GM12878 (cell line): ENCODE measurements at regions not wholly inside any gene's neighbourhood (a gene's known extent, or its start where the extent isn't known, plus 50 kb on each side); places are given as distances from the start of the nearest gene placed in this dataset.

Experiments used
- ASH2L ChIP-seq: fragments of 300-600, 200-600 bp; sonication (generic); IDR thresholded peaks from 2 replicates; pipeline ENCODE4 v1.6.1; 2017; ENCODE audit warnings: low read depth, mild to moderate bottlenecking, borderline replicate concordance
- BHLHE40 ChIP-seq, 2 experiments: fragments of 450-650 bp in 1 of 2; IDR thresholded peaks; 2 replicates each; pipeline ENCODE4 v1.6.1; 2011 to 2017; ENCODE audit warnings: low read depth in 2 of 2, borderline replicate concordance in 1 of 2, improper control_type of control experiment in 1 of 2, low read length in 1 of 2, mild to moderate bottlenecking in 1 of 2
- DPF2 ChIP-seq: fragments of 450-650 bp; IDR thresholded peaks from 2 replicates; pipeline ENCODE4 v1.6.1; 2017; ENCODE audit warnings: mild to moderate bottlenecking
- EZH2 ChIP-seq: IDR thresholded peaks from 2 replicates; pipeline ENCODE4 v1.6.1; 2012; ENCODE audit warnings: low read depth, mild to moderate bottlenecking, control low read depth, inconsistent platforms, low read length, borderline replicate concordance; ENCODE audit not compliant: control insufficient read depth
- FOXK2 ChIP-seq: fragments of 450-650 bp; IDR thresholded peaks from 2 replicates; pipeline ENCODE4 v1.6.1; 2017; ENCODE audit warnings: mild to moderate bottlenecking, moderate library complexity
- POLR2A ChIP-seq: IDR thresholded peaks from 2 replicates; pipeline ENCODE4 v1.6.1; 2011; ENCODE audit warnings: low read depth, mild to moderate bottlenecking, low read length
- YY1 ChIP-seq: IDR thresholded peaks from 2 replicates; pipeline ENCODE4 v1.6.1; 2011; ENCODE audit warnings: low read depth, mild to moderate bottlenecking, low read length
- ZNF274 ChIP-seq: IDR thresholded peaks from one replicate; pipeline ENCODE4 v1.8.0; 2011; ENCODE audit not compliant: insufficient read length, insufficient read depth
- TF ChIP-seq, protein P1 (sequence below): IDR thresholded peaks from 2 replicates; pipeline ENCODE4 v1.6.1; 2012; ENCODE audit warnings: low read depth, low read length, improper control_type of control experiment
- TF ChIP-seq, protein P2 (sequence below): fragments of 450-650 bp; formaldehyde crosslinking; IDR thresholded peaks from 2 replicates; pipeline ENCODE4 v1.5.0; 2022; ENCODE audit warnings: mild to moderate bottlenecking, missing genetic modification characterization
- TF ChIP-seq, protein P3 (sequence below): fragments of 450-650 bp; IDR thresholded peaks from 2 replicates; pipeline ENCODE4 v1.6.1; 2014; ENCODE audit warnings: mild to moderate bottlenecking

DNA sequence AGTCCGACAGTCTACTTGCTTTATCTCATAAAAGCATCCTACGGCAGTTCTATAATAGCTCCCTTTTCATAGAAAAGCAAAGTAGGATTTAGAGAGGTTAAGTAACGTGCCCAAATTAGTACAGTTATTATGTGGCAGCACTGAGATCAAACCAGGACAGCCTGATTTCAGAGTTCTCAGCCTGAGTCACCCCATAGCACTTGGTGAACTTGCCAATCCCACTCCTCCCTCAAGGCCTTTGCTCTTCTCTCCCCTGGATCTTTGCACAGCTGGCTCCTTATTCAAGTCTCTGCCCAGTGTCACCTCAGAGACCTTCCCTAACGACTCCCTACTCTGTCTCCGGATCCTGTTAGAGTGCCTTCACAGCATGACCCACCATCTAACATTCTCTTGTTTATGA lies 438.0 kb upstream of the NFE2L3 start:
- no peak for TF ChIP-seq POLR2A
- no peak for TF ChIP-seq EZH2
- no peak for TF ChIP-seq DPF2
- TF ChIP-seq, protein P1, sequence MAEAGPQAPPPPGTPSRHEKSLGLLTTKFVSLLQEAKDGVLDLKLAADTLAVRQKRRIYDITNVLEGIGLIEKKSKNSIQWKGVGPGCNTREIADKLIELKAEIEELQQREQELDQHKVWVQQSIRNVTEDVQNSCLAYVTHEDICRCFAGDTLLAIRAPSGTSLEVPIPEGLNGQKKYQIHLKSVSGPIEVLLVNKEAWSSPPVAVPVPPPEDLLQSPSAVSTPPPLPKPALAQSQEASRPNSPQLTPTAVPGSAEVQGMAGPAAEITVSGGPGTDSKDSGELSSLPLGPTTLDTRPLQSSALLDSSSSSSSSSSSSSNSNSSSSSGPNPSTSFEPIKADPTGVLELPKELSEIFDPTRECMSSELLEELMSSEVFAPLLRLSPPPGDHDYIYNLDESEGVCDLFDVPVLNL, result no peak
- TF ChIP-seq YY1, result no peak
- TF ChIP-seq ASH2L, result no peak
- TF ChIP-seq BHLHE40 (IDR thresholded peaks at IDR 0.05; ENCODE audit: borderline replicate concordance in 1 of 2, low read depth in 2 of 2, low read length in 1 of 2), result no peak
- TF ChIP-seq, protein P2, sequence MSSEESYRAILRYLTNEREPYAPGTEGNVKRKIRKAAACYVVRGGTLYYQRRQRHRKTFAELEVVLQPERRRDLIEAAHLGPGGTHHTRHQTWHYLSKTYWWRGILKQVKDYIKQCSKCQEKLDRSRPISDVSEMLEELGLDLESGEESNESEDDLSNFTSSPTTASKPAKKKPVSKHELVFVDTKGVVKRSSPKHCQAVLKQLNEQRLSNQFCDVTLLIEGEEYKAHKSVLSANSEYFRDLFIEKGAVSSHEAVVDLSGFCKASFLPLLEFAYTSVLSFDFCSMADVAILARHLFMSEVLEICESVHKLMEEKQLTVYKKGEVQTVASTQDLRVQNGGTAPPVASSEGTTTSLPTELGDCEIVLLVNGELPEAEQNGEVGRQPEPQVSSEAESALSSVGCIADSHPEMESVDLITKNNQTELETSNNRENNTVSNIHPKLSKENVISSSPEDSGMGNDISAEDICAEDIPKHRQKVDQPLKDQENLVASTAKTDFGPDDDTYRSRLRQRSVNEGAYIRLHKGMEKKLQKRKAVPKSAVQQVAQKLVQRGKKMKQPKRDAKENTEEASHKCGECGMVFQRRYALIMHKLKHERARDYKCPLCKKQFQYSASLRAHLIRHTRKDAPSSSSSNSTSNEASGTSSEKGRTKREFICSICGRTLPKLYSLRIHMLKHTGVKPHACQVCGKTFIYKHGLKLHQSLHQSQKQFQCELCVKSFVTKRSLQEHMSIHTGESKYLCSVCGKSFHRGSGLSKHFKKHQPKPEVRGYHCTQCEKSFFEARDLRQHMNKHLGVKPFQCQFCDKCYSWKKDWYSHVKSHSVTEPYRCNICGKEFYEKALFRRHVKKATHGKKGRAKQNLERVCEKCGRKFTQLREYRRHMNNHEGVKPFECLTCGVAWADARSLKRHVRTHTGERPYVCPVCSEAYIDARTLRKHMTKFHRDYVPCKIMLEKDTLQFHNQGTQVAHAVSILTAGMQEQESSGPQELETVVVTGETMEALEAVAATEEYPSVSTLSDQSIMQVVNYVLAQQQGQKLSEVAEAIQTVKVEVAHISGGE (CRISPR knock-in tag), result no peak
- no peak for TF ChIP-seq FOXK2
- TF ChIP-seq, protein P3, sequence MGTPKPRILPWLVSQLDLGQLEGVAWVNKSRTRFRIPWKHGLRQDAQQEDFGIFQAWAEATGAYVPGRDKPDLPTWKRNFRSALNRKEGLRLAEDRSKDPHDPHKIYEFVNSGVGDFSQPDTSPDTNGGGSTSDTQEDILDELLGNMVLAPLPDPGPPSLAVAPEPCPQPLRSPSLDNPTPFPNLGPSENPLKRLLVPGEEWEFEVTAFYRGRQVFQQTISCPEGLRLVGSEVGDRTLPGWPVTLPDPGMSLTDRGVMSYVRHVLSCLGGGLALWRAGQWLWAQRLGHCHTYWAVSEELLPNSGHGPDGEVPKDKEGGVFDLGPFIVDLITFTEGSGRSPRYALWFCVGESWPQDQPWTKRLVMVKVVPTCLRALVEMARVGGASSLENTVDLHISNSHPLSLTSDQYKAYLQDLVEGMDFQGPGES, result no peak
- no peak for TF ChIP-seq ZNF274
